ENCODE measurements at regions not wholly inside any gene's neighbourhood (a gene's known extent, or its start where the extent isn't known, plus 50 kb on each side); places are given as distances from the start of the nearest gene placed in this dataset.
"Not testable (repeated sequence)": the region's sequence is repeated elsewhere in the genome, so short reads cannot be mapped to it uniquely, and the experiment has no call there.

DNA sequence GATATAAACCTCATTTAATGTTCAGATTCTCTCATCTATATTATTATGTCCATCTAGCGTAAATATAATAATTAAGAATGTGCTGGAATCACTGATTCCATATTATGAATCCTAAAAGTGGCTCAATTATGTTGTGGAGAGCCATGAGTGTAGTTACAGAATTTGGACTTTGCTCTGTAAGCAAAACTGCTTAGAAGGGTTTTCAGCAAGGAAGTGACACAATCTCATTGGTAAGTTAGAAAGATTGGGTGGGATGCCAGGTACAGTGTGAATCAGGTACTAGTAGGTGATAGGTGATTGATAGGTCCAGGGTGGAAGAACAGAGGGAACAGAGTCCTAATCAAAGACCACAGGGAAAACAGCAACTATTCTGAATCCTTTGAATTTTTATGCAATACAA, 74.9 kb upstream of the ABLIM1 start:
- DNase-seq: no peak

GRCh38 chr10:114735946-114736345, 77.9 kb upstream of the ABLIM1 start:
- no peak for DNase-seq

GRCh38 chr10:114743521-114744231, 77.9 kb upstream of the FHIP2A start:
- DNase-seq: no peak

DNA sequence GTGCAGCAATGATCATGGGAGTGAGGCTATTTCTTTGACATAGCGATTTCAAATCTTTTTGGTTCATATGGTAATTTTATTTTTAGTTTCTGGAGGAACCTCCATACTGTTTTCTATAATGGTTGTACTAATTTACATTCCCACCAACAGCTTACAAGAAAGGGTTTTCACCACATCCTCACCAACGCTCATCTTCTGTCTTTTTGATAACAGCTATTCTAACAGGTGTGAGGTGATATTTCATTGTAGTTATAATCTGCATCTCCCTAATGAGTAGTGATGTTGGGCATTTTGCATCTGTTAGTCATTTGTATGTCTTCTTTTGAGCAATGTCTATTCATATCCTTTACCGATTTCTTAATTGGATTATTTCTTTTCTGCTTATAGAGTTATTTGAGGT, 75.0 kb upstream of the FHIP2A start:
- no peak for DNase-seq

DNA sequence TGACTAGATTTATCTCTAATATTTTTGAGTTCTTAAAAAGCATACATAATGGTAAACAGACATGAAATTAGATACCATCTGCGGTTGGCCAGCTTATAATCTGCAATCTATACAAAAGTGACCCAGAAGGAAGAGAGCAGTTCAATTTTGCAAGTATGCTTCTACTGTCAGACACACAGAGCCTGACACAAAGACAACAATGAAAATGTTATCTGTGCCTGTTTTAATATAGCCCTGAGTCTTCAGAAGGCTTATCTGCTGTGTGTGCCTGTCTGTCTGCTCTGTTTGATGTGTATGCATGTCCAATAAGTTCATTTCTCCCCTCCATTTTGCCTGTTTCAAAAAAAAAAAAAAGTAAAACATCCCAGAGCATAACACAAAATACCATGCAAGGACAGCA, 73.3 kb upstream of the FHIP2A start:
- DNase-seq: no peak

DNA sequence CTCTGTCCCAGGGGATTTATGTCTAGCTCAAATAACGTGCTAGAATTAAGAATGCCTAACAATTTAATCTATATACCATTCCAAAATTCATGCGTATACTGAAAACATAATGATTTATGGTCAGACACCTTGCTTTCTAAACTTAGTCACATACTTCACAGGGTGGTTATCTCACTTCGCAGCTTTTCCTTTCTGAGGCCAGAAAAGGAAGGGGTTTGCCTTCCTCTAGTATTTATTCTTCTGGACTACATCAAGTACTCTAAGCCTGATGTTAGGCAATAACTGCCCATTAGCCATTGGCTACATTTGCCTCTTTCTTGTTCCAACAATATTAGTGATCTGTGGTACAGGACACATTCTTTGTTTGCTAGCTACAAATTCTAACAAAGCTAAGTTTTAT, 72.6 kb upstream of the FHIP2A start:
- no peak for DNase-seq

- no peak for DNase-seq
These were observed 72.1 kb upstream of the FHIP2A start for GRCh38 chr10:114749510-114749909.

- DNase-seq: no peak
These were observed 69.7 kb upstream of the FHIP2A start for GRCh38 chr10:114751856-114752255.

DNA sequence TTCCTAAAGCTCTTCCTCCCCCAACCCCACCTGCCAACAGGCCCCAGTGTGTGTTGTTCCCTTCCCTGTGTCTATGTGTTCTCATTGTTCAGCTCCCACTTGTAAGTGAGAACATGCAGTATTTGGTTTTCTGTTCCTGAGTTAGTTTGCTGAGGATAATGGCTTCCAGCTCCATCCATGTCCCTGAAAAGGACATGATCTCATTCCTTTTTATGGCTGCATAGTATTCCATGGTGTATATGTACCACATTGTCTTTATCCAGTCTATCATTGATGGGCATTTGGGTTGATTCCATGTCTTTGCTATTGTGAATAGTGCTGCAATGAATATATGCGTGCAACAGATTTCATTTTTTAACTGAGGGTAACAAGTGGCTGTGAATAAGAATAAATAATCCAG, 69.0 kb upstream of the FHIP2A start:
- not testable (repeated sequence) for DNase-seq

DNA sequence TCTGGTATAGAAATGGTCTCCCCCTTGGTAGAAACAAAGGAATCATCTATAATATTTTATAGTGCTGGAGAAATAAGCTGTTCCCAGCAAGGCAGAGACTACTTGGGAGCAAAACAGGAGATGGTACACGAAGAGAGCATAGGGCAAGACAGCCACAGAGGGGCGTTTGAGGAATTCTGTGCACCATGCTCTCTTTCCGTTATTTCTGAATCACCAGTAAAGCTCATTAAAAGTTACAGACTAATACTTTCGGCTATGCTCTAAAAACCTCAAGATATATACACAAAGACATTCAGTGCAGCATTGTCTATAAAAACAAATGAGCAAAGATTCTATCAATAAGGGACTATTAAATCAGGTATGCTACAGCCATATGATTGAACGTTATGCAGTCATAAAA, 68.5 kb upstream of the FHIP2A start:
- DNase-seq: no peak

DNA sequence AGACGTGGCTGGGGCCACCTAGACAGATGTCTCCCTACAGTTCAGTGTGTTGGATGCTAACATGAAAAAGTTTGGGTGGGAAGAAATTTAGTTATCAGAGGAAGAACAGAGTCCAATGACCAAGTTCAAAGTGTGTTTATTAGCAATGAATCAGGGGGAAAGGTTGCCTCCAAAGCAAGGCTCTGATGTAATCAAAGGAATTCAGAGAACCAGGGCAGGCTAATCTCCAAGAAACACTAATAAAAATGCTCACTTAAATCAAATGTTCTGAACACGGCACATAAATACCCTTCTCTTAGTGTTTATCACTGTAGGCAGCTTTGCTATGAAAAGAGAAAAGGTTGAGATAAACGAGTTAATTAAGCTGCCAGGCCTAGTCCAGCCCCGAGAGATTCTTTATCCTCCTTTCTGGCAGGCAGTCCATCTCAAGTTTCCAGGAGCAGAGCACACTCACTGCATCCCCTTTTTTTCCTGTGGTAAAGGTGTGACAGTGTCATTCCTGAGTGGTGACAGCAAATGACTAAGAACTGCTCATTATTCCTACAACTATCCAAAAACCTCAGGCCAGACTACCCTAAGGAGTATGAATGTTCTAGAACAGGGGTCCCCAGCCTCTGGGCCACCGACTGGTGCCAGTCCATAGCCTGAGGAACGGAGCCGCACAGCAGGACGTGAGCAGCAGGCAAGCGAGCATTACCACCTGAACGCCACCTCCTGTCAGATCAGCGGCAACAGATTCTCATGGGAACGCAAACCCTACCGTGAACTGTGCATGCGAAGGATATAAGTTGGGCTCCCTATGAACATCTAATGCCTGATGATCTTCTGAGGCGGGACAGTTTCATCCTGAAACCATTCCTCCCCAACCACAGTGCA, 66.9 kb upstream of the FHIP2A start:
- no peak for DNase-seq

- DNase-seq: no peak
These were observed 66.0 kb upstream of the FHIP2A start for GRCh38 chr10:114755537-114755936.

GRCh38 chr10:114758331-114758730, 63.2 kb upstream of the FHIP2A start:
- no peak for DNase-seq

DNA sequence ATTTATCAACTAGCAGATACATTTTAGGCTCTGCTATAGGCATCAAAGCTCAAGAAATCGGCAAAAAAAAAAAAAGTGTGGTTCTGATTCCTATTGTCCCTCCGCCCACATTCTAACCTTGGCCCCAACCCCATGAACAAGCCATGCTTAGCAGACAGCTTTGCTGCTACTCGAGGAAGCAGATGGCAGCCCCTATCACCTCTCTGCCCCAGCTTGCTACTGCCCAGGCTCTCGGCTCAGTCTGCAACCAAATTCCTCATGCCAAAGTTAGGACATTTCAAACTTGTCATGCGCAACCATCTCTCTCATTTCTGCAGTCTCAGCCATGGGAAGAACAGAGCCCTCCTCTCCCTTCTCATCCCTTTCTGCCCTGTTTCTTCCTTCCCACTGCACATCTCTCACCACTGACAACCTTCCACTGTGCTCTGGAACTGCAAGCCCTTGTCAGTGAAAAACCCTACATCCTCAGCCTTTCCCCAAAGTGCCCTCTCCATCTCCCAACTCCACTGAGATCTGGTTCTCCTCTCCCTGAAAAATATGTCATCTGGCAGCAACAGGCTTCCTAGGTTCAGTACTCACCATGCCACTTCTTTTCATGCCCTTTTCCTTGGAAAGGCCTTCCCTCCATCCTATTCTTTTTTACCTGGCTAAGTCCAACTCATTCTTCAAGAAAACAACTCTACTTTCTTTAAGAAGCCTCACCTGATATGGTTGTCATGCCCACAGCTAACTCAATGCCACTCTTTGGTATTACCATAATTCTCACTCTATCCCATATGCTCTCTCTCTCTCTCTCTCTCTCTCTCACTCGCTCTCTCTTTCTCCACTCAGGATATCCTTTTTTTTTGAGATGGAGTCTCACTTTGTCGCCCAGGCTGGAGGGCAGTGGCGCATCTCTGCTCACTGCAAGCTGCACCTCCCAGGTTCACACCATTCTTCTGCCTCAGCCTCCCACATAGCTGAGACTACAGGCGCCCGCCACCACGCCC, 60.1 kb upstream of the FHIP2A start:
- no peak for DNase-seq

DNA sequence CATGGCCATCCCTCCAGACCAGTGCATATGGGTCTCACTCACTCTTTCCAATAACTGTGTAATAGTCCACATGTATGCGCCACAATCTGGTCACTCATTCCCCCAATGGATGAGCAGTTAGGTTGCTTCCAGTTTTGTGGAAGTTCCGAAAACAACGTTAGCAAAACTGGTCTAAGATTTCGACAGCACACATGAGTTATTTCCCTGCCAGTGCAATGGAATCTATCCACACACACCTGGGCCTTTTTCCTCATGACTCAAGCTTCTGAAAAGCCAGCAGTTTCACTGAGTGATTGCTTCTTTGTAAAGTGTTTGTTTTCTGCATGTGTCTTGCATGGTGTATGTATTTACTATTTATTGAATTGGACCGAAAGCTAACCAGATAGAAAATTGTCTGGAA, 58.8 kb upstream of the FHIP2A start:
- DNase-seq: no peak

GRCh38 chr10:114764656-114765055, 56.9 kb upstream of the FHIP2A start:
- no peak for DNase-seq

DNA sequence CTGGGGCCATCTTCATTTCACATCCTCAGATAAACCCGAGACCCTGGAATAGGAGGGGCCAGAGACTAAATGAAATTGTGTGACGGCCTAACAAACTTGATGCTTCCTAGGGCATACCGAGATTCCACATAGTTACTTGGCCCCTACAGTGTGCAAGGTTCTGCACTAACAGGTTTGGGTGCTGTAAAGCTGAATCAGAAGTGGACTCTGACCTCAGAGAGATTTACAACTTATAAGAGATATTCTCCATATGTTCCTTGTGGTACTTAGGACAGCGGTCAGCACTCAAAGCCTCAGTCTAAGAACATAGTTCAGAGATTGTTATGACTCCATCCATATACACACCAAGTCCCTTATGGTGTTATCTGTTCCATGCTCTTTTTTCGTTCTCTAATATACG, 55.1 kb upstream of the FHIP2A start:
- DNase-seq: no peak

DNA sequence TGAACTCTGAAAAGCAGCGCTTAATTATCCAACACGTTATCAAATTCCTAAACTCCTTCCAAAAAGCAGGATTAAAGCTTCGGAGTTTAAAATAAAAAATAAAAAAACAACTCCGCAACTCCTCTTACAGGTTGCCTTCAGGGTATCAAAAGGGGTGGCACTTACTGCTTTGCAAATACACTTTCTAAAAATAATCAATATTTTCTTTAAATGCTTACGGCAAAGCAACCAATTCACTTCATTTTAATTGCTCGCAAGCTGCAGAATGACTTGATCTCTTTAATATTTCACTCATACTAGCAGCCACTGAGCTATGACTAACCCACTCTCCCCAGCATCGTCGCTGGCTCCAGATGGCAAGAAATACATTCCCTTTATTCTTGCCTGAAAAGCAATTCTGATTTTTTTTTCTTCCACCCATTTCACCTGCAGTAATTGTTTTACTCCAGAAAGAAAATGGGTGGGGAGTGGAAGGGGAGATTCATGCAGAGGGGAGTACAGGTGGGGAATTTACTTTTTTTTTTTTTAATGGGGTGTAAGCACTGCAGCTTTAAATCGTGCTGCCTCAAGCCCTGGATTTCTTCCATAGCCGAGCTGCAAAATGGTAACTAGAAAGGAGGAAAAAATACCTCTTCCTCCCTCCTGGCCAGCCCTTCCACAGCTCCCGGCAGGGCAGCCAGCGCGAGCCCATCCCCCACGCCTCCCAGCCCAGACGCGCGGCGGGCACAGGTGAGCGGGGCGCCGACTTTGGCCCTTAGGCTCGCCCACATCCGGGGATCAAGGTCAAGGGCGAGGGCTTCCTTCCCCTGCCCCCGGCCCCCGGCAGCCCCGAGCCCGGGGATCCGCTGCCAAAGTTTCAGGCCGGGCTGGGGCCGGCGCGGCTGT, 54.2 kb upstream of the FHIP2A start:
- DNase-seq: peak; percentile 7

GRCh38 chr10:114767986-114768821, 53.4 kb upstream of the FHIP2A start:
- DNase-seq: no peak

DNA sequence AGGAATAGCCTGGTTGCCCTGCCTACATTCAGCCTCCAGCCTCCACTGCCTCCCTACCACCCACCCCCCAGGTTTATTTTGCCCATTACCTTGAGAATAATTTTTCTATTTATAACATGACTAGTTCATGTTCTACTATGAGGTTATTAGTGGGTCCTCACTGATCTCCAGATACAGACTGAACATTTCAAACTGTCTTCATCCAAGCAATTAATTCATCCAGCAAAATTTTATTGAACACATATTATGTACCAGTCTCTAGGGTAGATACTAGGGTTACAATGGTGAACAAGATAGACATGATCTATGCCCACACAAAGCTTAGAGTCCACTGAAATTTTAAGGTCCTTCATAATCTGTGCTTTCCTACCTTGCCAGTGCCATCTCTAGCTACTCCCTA, 51.6 kb upstream of the FHIP2A start:
- DNase-seq: no peak

GRCh38 chr10:114771157-114771556, 50.4 kb upstream of the FHIP2A start:
- no peak for DNase-seq

Measured in stimulated activated CD4-positive, alpha-beta T cell treated with anti-CD3 and anti-CD28 coated beads, Interleukin-12 subunit alpha, Interleukin-12 subunit beta, amount 100 ng/mL, for 4 hours (primary cell).